ENCODE measurements at regions not wholly inside any gene's neighbourhood (a gene's known extent, or its start where the extent isn't known, plus 50 kb on each side); places are given as distances from the start of the nearest gene placed in this dataset.
"Not testable (repeated sequence)": the region's sequence is repeated elsewhere in the genome, so short reads cannot be mapped to it uniquely, and the experiment has no call there.

GRCh38 chr1:188128761-188129160, 1300.0 kb downstream of the PLA2G4A start:
- Mint-ChIP-seq H3K36me3 (no peaks in the 10 kb centered on the region), H3K4me3 (no peak overlapping the region), H3K4me1 (no peaks in the 10 kb centered on the region), H3K27ac (no peak overlapping the region), H3K9me3 (peaks cover 12 to 60% (median 27%) of the 10 kb centered on the region in 6 donors), H3K27me3 (ENCODE audit: low read depth in 3 of 3) (peaks cover 0 to 2% (median 0%) of the 10 kb centered on the region in 3 donors)
- no peak for DNase-seq

- Mint-ChIP-seq H3K27me3 (ENCODE audit: low read depth in 3 of 3) (no peaks in the 10 kb centered on the region), H3K27ac (no peak overlapping the region), H3K36me3 (no peaks in the 10 kb centered on the region), H3K4me1 (no peaks in the 10 kb centered on the region), H3K4me3 (no peak overlapping the region), H3K9me3 (peaks cover 11 to 58% (median 31%) of the 10 kb centered on the region in 6 donors)
- no peak for DNase-seq
Measured at GRCh38 chr1:188129856-188130838, 1301.4 kb downstream of the PLA2G4A start.

GRCh38 chr1:188137221-188137620, 1308.5 kb downstream of the PLA2G4A start:
- no peaks in the 10 kb centered on the region for H3K36me3 Mint-ChIP-seq
- no peak overlapping the region for H3K27ac Mint-ChIP-seq
- H3K4me3 Mint-ChIP-seq: no peak overlapping the region

GRCh38 chr1:188140958-188141357, 1312.2 kb downstream of the PLA2G4A start:
- H3K4me3 Mint-ChIP-seq: no peak overlapping the region

More at GRCh38 chr1:188137221-188137620, 1308.5 kb downstream of the PLA2G4A start:
- no peaks in the 10 kb centered on the region for H3K4me1 Mint-ChIP-seq
- H3K27me3 Mint-ChIP-seq (ENCODE audit: low read depth in 3 of 3): no peaks in the 10 kb centered on the region
- no peak for DNase-seq
- peaks cover 4 to 54% (median 36%) of the 10 kb centered on the region in 6 donors for H3K9me3 Mint-ChIP-seq

GRCh38 chr1:188154196-188154595, 1325.4 kb downstream of the PLA2G4A start:
- Mint-ChIP-seq H3K27me3 (ENCODE audit: low read depth in 3 of 3) (no peaks in the 10 kb centered on the region), H3K4me1 (no peaks in the 10 kb centered on the region), H3K9me3 (peaks cover 1 to 37% (median 14%) of the 10 kb centered on the region in 6 donors), H3K4me3 (no peak overlapping the region), H3K27ac (no peak overlapping the region), H3K36me3 (no peaks in the 10 kb centered on the region)
- no peak for DNase-seq

More at GRCh38 chr1:188140958-188141357, 1312.2 kb downstream of the PLA2G4A start:
- H3K27me3 Mint-ChIP-seq (ENCODE audit: low read depth in 3 of 3): no peaks in the 10 kb centered on the region
- no peak overlapping the region for H3K27ac Mint-ChIP-seq
- no peak for DNase-seq
- H3K9me3 Mint-ChIP-seq: peaks cover 8 to 56% (median 32%) of the 10 kb centered on the region in 6 donors
- H3K36me3 Mint-ChIP-seq: peaks cover 0 to 4% (median 0%) of the 10 kb centered on the region in 3 donors
- no peaks in the 10 kb centered on the region for H3K4me1 Mint-ChIP-seq

GRCh38 chr1:188154761-188155160, 1326.0 kb downstream of the PLA2G4A start:
- Mint-ChIP-seq H3K36me3 (no peaks in the 10 kb centered on the region), H3K4me1 (no peaks in the 10 kb centered on the region), H3K4me3 (no peak overlapping the region), H3K27me3 (ENCODE audit: low read depth in 3 of 3) (no peaks in the 10 kb centered on the region), H3K27ac (no peak overlapping the region), H3K9me3 (peaks cover 2 to 39% (median 14%) of the 10 kb centered on the region in 6 donors)
- no peak for DNase-seq

GRCh38 chr1:188155261-188155660, 1326.5 kb downstream of the PLA2G4A start:
- DNase-seq: no peak
- Mint-ChIP-seq H3K36me3 (no peaks in the 10 kb centered on the region), H3K4me1 (no peaks in the 10 kb centered on the region), H3K27me3 (ENCODE audit: low read depth in 3 of 3) (no peaks in the 10 kb centered on the region), H3K9me3 (peaks cover 3 to 38% (median 15%) of the 10 kb centered on the region in 6 donors), H3K4me3 (no peak overlapping the region), H3K27ac (no peak overlapping the region)

- Mint-ChIP-seq H3K4me3 (no peak overlapping the region), H3K36me3 (no peaks in the 10 kb centered on the region), H3K27me3 (ENCODE audit: low read depth in 3 of 3) (no peaks in the 10 kb centered on the region), H3K4me1 (no peaks in the 10 kb centered on the region), H3K27ac (no peak overlapping the region), H3K9me3 (peaks cover 5 to 53% (median 30%) of the 10 kb centered on the region in 6 donors)
- DNase-seq: no peak
Measured at GRCh38 chr1:188164459-188164858, 1335.7 kb downstream of the PLA2G4A start.

- H3K27ac Mint-ChIP-seq: no peak overlapping the region
- peaks cover 0 to 2% (median 0%) of the 10 kb centered on the region in 3 donors for H3K27me3 Mint-ChIP-seq (ENCODE audit: low read depth in 3 of 3)
- H3K9me3 Mint-ChIP-seq: peaks cover 2 to 56% (median 30%) of the 10 kb centered on the region in 6 donors
- DNase-seq: no peak
- no peaks in the 10 kb centered on the region for H3K4me1 Mint-ChIP-seq
- no peak overlapping the region for H3K4me3 Mint-ChIP-seq
- H3K36me3 Mint-ChIP-seq: no peaks in the 10 kb centered on the region
Measured at GRCh38 chr1:188166654-188167053, 1337.9 kb downstream of the PLA2G4A start.

GRCh38 chr1:188169971-188170370, 1341.2 kb downstream of the PLA2G4A start:
- Mint-ChIP-seq H3K27ac (no peak overlapping the region), H3K4me3 (no peak overlapping the region), H3K4me1 (no peaks in the 10 kb centered on the region), H3K27me3 (ENCODE audit: low read depth in 3 of 3) (peaks cover 0 to 4% (median 0%) of the 10 kb centered on the region in 3 donors), H3K9me3 (peaks cover 9 to 50% (median 32%) of the 10 kb centered on the region in 6 donors), H3K36me3 (peaks cover 0 to 4% (median 0%) of the 10 kb centered on the region in 3 donors)
- no peak for DNase-seq

GRCh38 chr1:188170411-188170810, 1341.7 kb downstream of the PLA2G4A start:
- Mint-ChIP-seq H3K4me3 (no peak overlapping the region), H3K9me3 (peaks cover 9 to 47% (median 28%) of the 10 kb centered on the region in 6 donors), H3K27me3 (ENCODE audit: low read depth in 3 of 3) (peaks cover 0 to 4% (median 0%) of the 10 kb centered on the region in 3 donors), H3K36me3 (peaks cover 0 to 4% (median 0%) of the 10 kb centered on the region in 3 donors), H3K27ac (no peak overlapping the region), H3K4me1 (no peaks in the 10 kb centered on the region)
- no peak for DNase-seq

- DNase-seq: no peak
- Mint-ChIP-seq H3K9me3 (peaks cover 10 to 47% (median 25%) of the 10 kb centered on the region in 6 donors), H3K4me3 (no peak overlapping the region), H3K27me3 (ENCODE audit: low read depth in 3 of 3) (peaks cover 0 to 4% (median 0%) of the 10 kb centered on the region in 3 donors), H3K4me1 (no peaks in the 10 kb centered on the region), H3K27ac (no peak overlapping the region), H3K36me3 (peaks cover 0 to 4% (median 0%) of the 10 kb centered on the region in 3 donors)
Measured at GRCh38 chr1:188170935-188171334, 1342.2 kb downstream of the PLA2G4A start.

- not testable (repeated sequence) for H3K4me3 Mint-ChIP-seq; H3K27me3 Mint-ChIP-seq (ENCODE audit: low read depth in 3 of 3); H3K27ac Mint-ChIP-seq; DNase-seq; H3K4me1 Mint-ChIP-seq; H3K36me3 Mint-ChIP-seq
- peaks cover 17 to 70% (median 26%) of the 10 kb centered on the region in 6 donors for H3K9me3 Mint-ChIP-seq
Measured at GRCh38 chr1:188182063-188182462, 1353.3 kb downstream of the PLA2G4A start.

- H3K27me3 Mint-ChIP-seq (ENCODE audit: low read depth in 3 of 3): no peaks in the 10 kb centered on the region
- H3K27ac Mint-ChIP-seq: no peak overlapping the region
- no peak for DNase-seq
- H3K4me3 Mint-ChIP-seq: no peak overlapping the region
- H3K36me3 Mint-ChIP-seq: no peaks in the 10 kb centered on the region
- H3K4me1 Mint-ChIP-seq: no peaks in the 10 kb centered on the region
- H3K9me3 Mint-ChIP-seq: peaks cover 18 to 55% (median 32%) of the 10 kb centered on the region in 6 donors
Measured at GRCh38 chr1:188188317-188188716, 1359.6 kb downstream of the PLA2G4A start.
